Suprapubic skin (tissue), 3 donors: ENCODE measurements at regions not wholly inside any gene's neighbourhood (a gene's known extent, or its start where the extent isn't known, plus 50 kb on each side); places are given as distances from the start of the nearest gene placed in this dataset.

Experiments
- POLR2AphosphoS5 ChIP-seq, 3 donors: sonication (generic); formaldehyde crosslinking; IDR thresholded peaks; one replicate each; pipeline ENCODE4 v1.6.1; 2017; ENCODE audit warnings: antibody characterized with exemption in 3 of 3
- TF ChIP-seq, protein P1 (sequence below), 2 donors: fragments of 200-600 bp in 1 of 2; fragments of 450-650 bp in 1 of 2; sonication (generic) in 1 of 2; IDR thresholded peaks; one replicate each; pipeline ENCODE4 v1.5.1; 2016 to 2019; ENCODE audit warnings: antibody characterized with exemption in 2 of 2, mild to moderate bottlenecking in 1 of 2, moderate library complexity in 1 of 2

DNA sequence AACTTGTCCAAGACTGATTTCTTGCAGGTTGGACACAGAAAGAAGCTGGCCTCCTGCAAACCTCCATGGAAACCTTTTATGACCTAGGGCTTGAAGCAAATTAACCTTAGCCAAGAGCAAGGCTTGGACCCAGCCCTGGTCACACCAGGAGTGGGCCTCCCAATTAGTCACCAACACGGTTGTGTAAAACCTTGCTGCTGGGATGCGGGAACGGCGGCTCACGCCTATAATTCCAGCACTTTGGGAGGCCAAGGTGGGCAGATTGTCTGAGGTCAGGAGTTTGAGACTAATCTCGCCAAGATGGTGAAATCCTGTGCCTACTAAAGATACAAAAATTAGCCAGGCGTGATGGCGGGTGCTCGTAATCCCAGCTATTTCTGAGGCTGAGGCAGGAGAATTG is 419.9 kb downstream of the AASDHPPT start:
- TF ChIP-seq, protein P1, sequence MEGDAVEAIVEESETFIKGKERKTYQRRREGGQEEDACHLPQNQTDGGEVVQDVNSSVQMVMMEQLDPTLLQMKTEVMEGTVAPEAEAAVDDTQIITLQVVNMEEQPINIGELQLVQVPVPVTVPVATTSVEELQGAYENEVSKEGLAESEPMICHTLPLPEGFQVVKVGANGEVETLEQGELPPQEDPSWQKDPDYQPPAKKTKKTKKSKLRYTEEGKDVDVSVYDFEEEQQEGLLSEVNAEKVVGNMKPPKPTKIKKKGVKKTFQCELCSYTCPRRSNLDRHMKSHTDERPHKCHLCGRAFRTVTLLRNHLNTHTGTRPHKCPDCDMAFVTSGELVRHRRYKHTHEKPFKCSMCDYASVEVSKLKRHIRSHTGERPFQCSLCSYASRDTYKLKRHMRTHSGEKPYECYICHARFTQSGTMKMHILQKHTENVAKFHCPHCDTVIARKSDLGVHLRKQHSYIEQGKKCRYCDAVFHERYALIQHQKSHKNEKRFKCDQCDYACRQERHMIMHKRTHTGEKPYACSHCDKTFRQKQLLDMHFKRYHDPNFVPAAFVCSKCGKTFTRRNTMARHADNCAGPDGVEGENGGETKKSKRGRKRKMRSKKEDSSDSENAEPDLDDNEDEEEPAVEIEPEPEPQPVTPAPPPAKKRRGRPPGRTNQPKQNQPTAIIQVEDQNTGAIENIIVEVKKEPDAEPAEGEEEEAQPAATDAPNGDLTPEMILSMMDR (IDR thresholded peaks at IDR 0.05), result no peak
- no peak for TF ChIP-seq POLR2AphosphoS5 (IDR thresholded peaks at IDR 0.05)
